H9 (cell line): ENCODE measurements at regions not wholly inside any gene's neighbourhood (a gene's known extent, or its start where the extent isn't known, plus 50 kb on each side); places are given as distances from the start of the nearest gene placed in this dataset.

Experiments used
- DNase-seq: peaks from one replicate; pipeline ENCODE4 v3.0.0-alpha.2; 2017
- H2AFZ ChIP-seq: one replicate; pipeline ENCODE4 v1.6.1; 2013; ENCODE audit warnings: mild to moderate bottlenecking, low read length, control low read depth, moderate library complexity
- H2AK5ac ChIP-seq: 2 replicates; pipeline ENCODE4 v1.6.1; 2013; ENCODE audit warnings: low read length, control low read depth, mixed read lengths; ENCODE audit not compliant: insufficient read length
- H2BK120ac ChIP-seq: one replicate; pipeline ENCODE4 v1.6.1; 2013; ENCODE audit warnings: low read depth, mild to moderate bottlenecking, low read length, control low read depth, inconsistent platforms; ENCODE audit not compliant: poor library complexity, severe bottlenecking
- H2BK12ac ChIP-seq: 2 replicates; pipeline ENCODE4 v1.6.1; 2013; ENCODE audit warnings: low read length, control low read depth, mixed read lengths, low read depth; ENCODE audit not compliant: insufficient read length
- H2BK15ac ChIP-seq: 2 replicates; pipeline ENCODE4 v1.6.1; 2013; ENCODE audit warnings: low read depth, low read length, control low read depth
- H2BK20ac ChIP-seq: one replicate; pipeline ENCODE4 v1.6.1; 2013; ENCODE audit warnings: low read depth, mild to moderate bottlenecking, low read length, control low read depth, inconsistent platforms; ENCODE audit not compliant: poor library complexity, severe bottlenecking
- H2BK5ac ChIP-seq: 2 replicates; pipeline ENCODE4 v1.6.1; 2013; ENCODE audit warnings: low read length, control low read depth, mixed read lengths; ENCODE audit not compliant: insufficient read length
- H3K14ac ChIP-seq: 2 replicates; pipeline ENCODE4 v1.6.1; 2013; ENCODE audit warnings: low read length, control low read depth; ENCODE audit not compliant: insufficient read depth
- H3K18ac ChIP-seq: 2 replicates; pipeline ENCODE4 v1.6.1; 2013; ENCODE audit warnings: low read depth, mild to moderate bottlenecking, mixed read lengths, low read length, control low read depth; ENCODE audit not compliant: insufficient read length
- H3K23ac ChIP-seq: 2 replicates; pipeline ENCODE4 v1.6.1; 2013; ENCODE audit warnings: low read length, control low read depth, mixed read lengths, low read depth; ENCODE audit not compliant: insufficient read length
- H3K23me2 ChIP-seq: 2 replicates; pipeline ENCODE4 v1.6.1; 2013; ENCODE audit warnings: low read depth, mild to moderate bottlenecking, mixed read lengths, low read length, control low read depth; ENCODE audit not compliant: insufficient read length, poor library complexity, severe bottlenecking
- H3K27ac ChIP-seq: 2 replicates; pipeline ENCODE4 v1.5.1; 2013; ENCODE audit warnings: low read length, control low read depth, mixed read lengths, low read depth; ENCODE audit not compliant: insufficient read length
- H3K27me3 ChIP-seq: 2 replicates; pipeline ENCODE4 v1.6.1; 2013; ENCODE audit warnings: low read length, control low read depth, inconsistent platforms; ENCODE audit not compliant: insufficient read depth
- H3K4ac ChIP-seq: 2 replicates; pipeline ENCODE4 v1.6.1; 2013; ENCODE audit warnings: low read depth, mild to moderate bottlenecking, control low read depth, inconsistent platforms, low read length, moderate library complexity
- H3K4me1 ChIP-seq: 2 replicates; pipeline ENCODE4 v1.6.1; 2013; ENCODE audit warnings: low read length, control low read depth, inconsistent platforms; ENCODE audit not compliant: insufficient read depth
- H3K4me2 ChIP-seq: 2 replicates; pipeline ENCODE4 v1.6.1; 2013; ENCODE audit warnings: low read length, control low read depth, mixed read lengths; ENCODE audit not compliant: insufficient read length, insufficient read depth
- H3K56ac ChIP-seq: 2 replicates; pipeline ENCODE4 v1.6.1; 2013; ENCODE audit warnings: low read depth, mild to moderate bottlenecking, mixed read lengths, low read length, control low read depth; ENCODE audit not compliant: insufficient read length
- H3K79me1 ChIP-seq: 2 replicates; pipeline ENCODE4 v1.6.1; 2013; ENCODE audit warnings: low read depth, mild to moderate bottlenecking, moderate library complexity, low read length, control low read depth, inconsistent platforms; ENCODE audit not compliant: insufficient read depth, poor library complexity, severe bottlenecking
- H3K79me2 ChIP-seq: 2 replicates; pipeline ENCODE4 v1.6.1; 2013; ENCODE audit warnings: low read length, control low read depth, inconsistent platforms; ENCODE audit not compliant: insufficient read depth
- H3K9ac ChIP-seq: 2 replicates; pipeline ENCODE4 v1.6.1; 2013; ENCODE audit warnings: low read length, control low read depth, mixed read lengths; ENCODE audit not compliant: insufficient read length; ENCODE audit errors: extremely low read depth
- H3K9me3 ChIP-seq: one replicate; pipeline ENCODE4 v1.6.1; 2013; ENCODE audit warnings: low read depth, low read length, inconsistent platforms; ENCODE audit not compliant: control insufficient read depth
- H3T11ph ChIP-seq: one replicate; pipeline ENCODE4 v1.6.1; 2013; ENCODE audit warnings: mild to moderate bottlenecking, low read length, control low read depth, inconsistent platforms
- H4K20me1 ChIP-seq: one replicate; pipeline ENCODE4 v1.6.1; 2013; ENCODE audit not compliant: control insufficient read depth, insufficient read length, insufficient read depth
- H4K5ac ChIP-seq: 2 replicates; pipeline ENCODE4 v1.6.1; 2013; ENCODE audit warnings: low read depth, mild to moderate bottlenecking, mixed read lengths, low read length, control low read depth; ENCODE audit not compliant: insufficient read length
- H4K8ac ChIP-seq: replicated peaks from 2 replicates; pipeline ENCODE4 v1.6.1; 2013; ENCODE audit warnings: low read length, control low read depth, mixed read lengths, low read depth; ENCODE audit not compliant: insufficient read length
- H4K91ac ChIP-seq: 2 replicates; pipeline ENCODE4 v1.6.1; 2013; ENCODE audit warnings: low read depth, mild to moderate bottlenecking, moderate library complexity, mixed read lengths, low read length, control low read depth; ENCODE audit not compliant: insufficient read length
- H3K27ac Mint-ChIP-seq, 3 experiments: 2 replicates in 2 of 3; 3 replicates in 1 of 3; pipeline ENCODE4 v1.8.0; 2020 to 2021; ENCODE audit warnings: mixed read lengths in 3 of 3, mild to moderate bottlenecking in 1 of 3, moderate library complexity in 1 of 3
- H3K27me3 Mint-ChIP-seq: 2 replicates; pipeline ENCODE4 v1.8.0; 2021; ENCODE audit warnings: low read depth, mild to moderate bottlenecking, moderate library complexity, mixed read lengths
- H3K36me3 Mint-ChIP-seq, 3 experiments: 2 replicates in 2 of 3; 3 replicates in 1 of 3; pipeline ENCODE4 v1.8.0; 2020 to 2021; ENCODE audit warnings: low read depth in 3 of 3, mixed read lengths in 3 of 3; ENCODE audit not compliant: insufficient read depth in 1 of 3
- H3K4me1 Mint-ChIP-seq, 2 experiments: 2 replicates each; pipeline ENCODE4 v1.8.0; 2020; ENCODE audit warnings: mixed read lengths in 2 of 2
- H3K4me3 Mint-ChIP-seq, 2 experiments: 2 replicates in 1 of 2; 3 replicates in 1 of 2; pipeline ENCODE4 v1.8.0; 2020 to 2021; ENCODE audit warnings: mild to moderate bottlenecking in 2 of 2, mixed read lengths in 2 of 2, moderate library complexity in 1 of 2
- H3K9me3 Mint-ChIP-seq, 2 experiments: 2 replicates in 1 of 2; 3 replicates in 1 of 2; pipeline ENCODE4 v1.8.0; 2020; ENCODE audit warnings: mild to moderate bottlenecking in 2 of 2, mixed read lengths in 2 of 2, moderate library complexity in 1 of 2
- WGBS: extraction: QIAGEN DNeasy Blood & Tissue Kit; methylation state at CpG from one replicate; pipeline ENCODE4 v1.1.7; 2013; ENCODE audit warnings: missing lambda C conversion rate, low lambda C conversion rate, mixed read lengths; ENCODE audit not compliant: insufficient read length; ENCODE audit errors: extremely low coverage; 5-methylcytosine and 5-hydroxymethylcytosine counted together
- TF ChIP-seq, protein P1 (sequence below): fragments of 200-600 bp; sonication (generic); conservative IDR thresholded peaks from 3 replicates; pipeline ENCODE4 v1.8.0; 2021; ENCODE audit warnings: antibody characterized with exemption, mild to moderate bottlenecking

DNA sequence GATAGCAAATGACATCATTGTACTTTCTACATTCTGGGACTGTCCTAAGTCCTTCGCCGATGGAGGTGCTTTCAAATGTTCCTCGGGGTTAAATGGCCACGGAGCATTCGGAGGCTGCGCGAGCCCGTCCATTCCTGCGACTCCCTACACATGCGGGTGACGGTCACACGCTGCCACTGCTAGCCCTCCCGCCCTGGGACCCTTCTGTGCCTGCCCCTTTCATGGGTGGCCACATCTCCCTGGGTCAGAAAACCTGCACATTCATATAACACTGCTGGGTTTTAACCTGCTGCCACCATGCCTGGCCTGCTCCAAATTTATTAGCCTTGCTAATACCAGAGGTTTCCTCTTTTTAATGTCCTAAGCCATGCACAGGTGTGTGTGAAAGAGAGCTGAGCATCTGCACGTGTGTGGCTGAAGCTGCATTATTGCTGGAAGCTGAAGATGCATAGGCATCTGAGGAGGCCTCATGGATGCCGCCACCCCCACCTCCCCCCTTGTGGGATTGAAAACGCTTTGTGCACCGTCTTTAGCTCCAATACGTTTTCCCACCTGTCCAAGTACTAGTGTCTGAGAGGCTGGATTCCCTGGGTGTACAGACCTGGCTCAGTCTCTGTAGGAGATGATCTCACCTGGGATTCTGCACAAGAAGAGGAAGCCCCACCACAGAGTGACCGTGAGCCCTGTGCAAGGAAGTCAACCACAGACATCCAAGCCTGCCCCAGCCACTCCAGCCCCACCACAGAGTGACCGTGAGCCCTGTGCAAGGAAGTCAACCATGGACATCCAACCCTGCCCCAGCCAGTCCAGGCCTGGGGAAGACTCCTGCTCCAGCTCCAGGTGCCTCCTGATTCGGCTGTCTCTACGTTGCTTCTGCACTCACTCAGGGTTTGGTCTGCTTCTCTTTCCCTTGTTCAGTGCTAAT, 626.4 kb downstream of the BRD1 start:
- WGBS: no CpG with 5 or more reads among the region's 22 CpGs
- Histone ChIP-seq H2BK120ac (no peak overlapping the region), H3K23me2 (no peaks in the 10 kb centered on the region), H4K20me1 (peaks cover 3% of the 10 kb centered on the region), H2BK12ac (no peak overlapping the region), H2AFZ (no peak overlapping the region), H2BK15ac (no peak overlapping the region), H3K27me3 (no peaks in the 10 kb centered on the region), H3K23ac (no peak overlapping the region), H3K18ac (no peak overlapping the region), H3K79me2 (no peaks in the 10 kb centered on the region), H4K91ac (no peak overlapping the region), H3K79me1 (no peaks in the 10 kb centered on the region), H2AK5ac (no peak overlapping the region), H4K8ac (no peak overlapping the region), H3K4ac (no peak overlapping the region), H3K27ac (no peak overlapping the region), H3K4me1 (no peaks in the 10 kb centered on the region), H3K4me2 (no peak overlapping the region), H4K5ac (no peak overlapping the region), H3K9ac (no peak overlapping the region), H2BK20ac (no peak overlapping the region), H3K56ac (no peak overlapping the region), H2BK5ac (no peak overlapping the region), H3K14ac (no peak overlapping the region), H3T11ph (no peak overlapping the region), H3K9me3 (no peaks in the 10 kb centered on the region)
- Mint-ChIP-seq H3K4me1 (peaks cover 11 to 18% of the 10 kb centered on the region in 2 experiments), H3K27me3 (peaks cover 30% of the 10 kb centered on the region), H3K9me3 (no peaks in the 10 kb centered on the region), H3K36me3 (no peaks in the 10 kb centered on the region), H3K27ac (no peak overlapping the region), H3K4me3 (no peak overlapping the region)
- DNase-seq: peak; percentile 14
- TF ChIP-seq, protein P1, sequence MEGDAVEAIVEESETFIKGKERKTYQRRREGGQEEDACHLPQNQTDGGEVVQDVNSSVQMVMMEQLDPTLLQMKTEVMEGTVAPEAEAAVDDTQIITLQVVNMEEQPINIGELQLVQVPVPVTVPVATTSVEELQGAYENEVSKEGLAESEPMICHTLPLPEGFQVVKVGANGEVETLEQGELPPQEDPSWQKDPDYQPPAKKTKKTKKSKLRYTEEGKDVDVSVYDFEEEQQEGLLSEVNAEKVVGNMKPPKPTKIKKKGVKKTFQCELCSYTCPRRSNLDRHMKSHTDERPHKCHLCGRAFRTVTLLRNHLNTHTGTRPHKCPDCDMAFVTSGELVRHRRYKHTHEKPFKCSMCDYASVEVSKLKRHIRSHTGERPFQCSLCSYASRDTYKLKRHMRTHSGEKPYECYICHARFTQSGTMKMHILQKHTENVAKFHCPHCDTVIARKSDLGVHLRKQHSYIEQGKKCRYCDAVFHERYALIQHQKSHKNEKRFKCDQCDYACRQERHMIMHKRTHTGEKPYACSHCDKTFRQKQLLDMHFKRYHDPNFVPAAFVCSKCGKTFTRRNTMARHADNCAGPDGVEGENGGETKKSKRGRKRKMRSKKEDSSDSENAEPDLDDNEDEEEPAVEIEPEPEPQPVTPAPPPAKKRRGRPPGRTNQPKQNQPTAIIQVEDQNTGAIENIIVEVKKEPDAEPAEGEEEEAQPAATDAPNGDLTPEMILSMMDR: no peak
